ENCODE measurements at regions not wholly inside any gene's neighbourhood (a gene's known extent, or its start where the extent isn't known, plus 50 kb on each side); places are given as distances from the start of the nearest gene placed in this dataset.
A peak's percentile ranks its signal among the peaks of the same experiment; 100 is the strongest.

- Histone ChIP-seq H3K4me3 (ENCODE audit: low read depth, low read length, poor library complexity, severe bottlenecking) (no peak overlapping the region), H3K79me2 (ENCODE audit: insufficient read depth, low read depth, low read length) (no peaks in the 10 kb centered on the region), H3K27ac (ENCODE audit: low read depth, low read length, poor library complexity, severe bottlenecking) (no peak overlapping the region), H2AFZ (ENCODE audit: low read length) (no peak overlapping the region), H3K4me1 (ENCODE audit: insufficient read depth, low read length, poor library complexity, severe bottlenecking) (no peaks in the 10 kb centered on the region), H3K9me2 (ENCODE audit: insufficient read depth, low read length) (no peaks in the 10 kb centered on the region), H3K4me2 (ENCODE audit: low read length) (0 out of 2 replicates have a peak overlapping the region, but pooled peaks have one; percentile 34), H3K9me3 (ENCODE audit: low read length) (no peaks in the 10 kb centered on the region), H3K36me3 (ENCODE audit: insufficient read depth, low read length) (no peaks in the 10 kb centered on the region), H4K20me1 (ENCODE audit: insufficient read depth, low read length) (no peaks in the 10 kb centered on the region)
- no peak for TF ChIP-seq EZH2phosphoT487 (IDR thresholded peaks at IDR 0.05; ENCODE audit: borderline replicate concordance, low read depth, low read length)
- TF ChIP-seq, protein P1, sequence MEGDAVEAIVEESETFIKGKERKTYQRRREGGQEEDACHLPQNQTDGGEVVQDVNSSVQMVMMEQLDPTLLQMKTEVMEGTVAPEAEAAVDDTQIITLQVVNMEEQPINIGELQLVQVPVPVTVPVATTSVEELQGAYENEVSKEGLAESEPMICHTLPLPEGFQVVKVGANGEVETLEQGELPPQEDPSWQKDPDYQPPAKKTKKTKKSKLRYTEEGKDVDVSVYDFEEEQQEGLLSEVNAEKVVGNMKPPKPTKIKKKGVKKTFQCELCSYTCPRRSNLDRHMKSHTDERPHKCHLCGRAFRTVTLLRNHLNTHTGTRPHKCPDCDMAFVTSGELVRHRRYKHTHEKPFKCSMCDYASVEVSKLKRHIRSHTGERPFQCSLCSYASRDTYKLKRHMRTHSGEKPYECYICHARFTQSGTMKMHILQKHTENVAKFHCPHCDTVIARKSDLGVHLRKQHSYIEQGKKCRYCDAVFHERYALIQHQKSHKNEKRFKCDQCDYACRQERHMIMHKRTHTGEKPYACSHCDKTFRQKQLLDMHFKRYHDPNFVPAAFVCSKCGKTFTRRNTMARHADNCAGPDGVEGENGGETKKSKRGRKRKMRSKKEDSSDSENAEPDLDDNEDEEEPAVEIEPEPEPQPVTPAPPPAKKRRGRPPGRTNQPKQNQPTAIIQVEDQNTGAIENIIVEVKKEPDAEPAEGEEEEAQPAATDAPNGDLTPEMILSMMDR (conservative IDR thresholded peaks at IDR 0.05; ENCODE audit: low read length): no peak
- ChIA-PET POLR2A (interaction anchor here (0.6 kb wide), 1 partner anchor 396 kb away, joined by 4 read pairs; no protein-coding TSS in a partner anchor), CTCF (ENCODE audit: unreplicated experiment) (interaction anchor here (1.1 kb wide), 1 partner anchor 46 kb away, joined by 4 read pairs; no protein-coding TSS in a partner anchor)
- no TSS peak for BruUV-seq (replicated peaks)
- intact Hi-C loops (cut with micrococcal nuclease; ENCODE audit: unreplicated experiment): no loop called here
- no peak for DNase-seq (ENCODE audit: low spot score)
These were observed 230.9 kb downstream of the DUSP10 start for GRCh38 chr1:221510793-221511503.

GRCh38 chr1:221511797-221512196 is 230.1 kb downstream of the DUSP10 start:
- CTCF ChIA-PET (ENCODE audit: unreplicated experiment): no interaction called here
- no peak overlapping the region for H3K4me2 ChIP-seq (ENCODE audit: low read length)
- no peak for DNase-seq (ENCODE audit: low spot score)
- H3K4me1 ChIP-seq (ENCODE audit: insufficient read depth, low read length, poor library complexity, severe bottlenecking): no peaks in the 10 kb centered on the region
- no peak overlapping the region for H3K4me3 ChIP-seq (ENCODE audit: low read depth, low read length, poor library complexity, severe bottlenecking)
- H4K20me1 ChIP-seq (ENCODE audit: insufficient read depth, low read length): no peaks in the 10 kb centered on the region
- no peaks in the 10 kb centered on the region for H3K9me2 ChIP-seq (ENCODE audit: insufficient read depth, low read length)
- H3K36me3 ChIP-seq (ENCODE audit: insufficient read depth, low read length): no peaks in the 10 kb centered on the region
- BruUV-seq (replicated peaks): no TSS peak
- no peak overlapping the region for H3K27ac ChIP-seq (ENCODE audit: low read depth, low read length, poor library complexity, severe bottlenecking)
- intact Hi-C loops (cut with micrococcal nuclease; ENCODE audit: unreplicated experiment): no loop called here
- no peak for TF ChIP-seq EZH2phosphoT487 (IDR thresholded peaks at IDR 0.05; ENCODE audit: borderline replicate concordance, low read depth, low read length)
- TF ChIP-seq, protein P1 (conservative IDR thresholded peaks at IDR 0.05; ENCODE audit: low read length): no peak
- H3K9me3 ChIP-seq (ENCODE audit: low read length): no peaks in the 10 kb centered on the region
- POLR2A ChIA-PET: interaction anchor here (0.7 to 0.9 kb wide), 2 partner anchors 312 to 314 kb away, joined by 3 to 8 read pairs; no protein-coding TSS in a partner anchor
- no peak overlapping the region for H2AFZ ChIP-seq (ENCODE audit: low read length)
- H3K79me2 ChIP-seq (ENCODE audit: insufficient read depth, low read depth, low read length): no peaks in the 10 kb centered on the region

DNA sequence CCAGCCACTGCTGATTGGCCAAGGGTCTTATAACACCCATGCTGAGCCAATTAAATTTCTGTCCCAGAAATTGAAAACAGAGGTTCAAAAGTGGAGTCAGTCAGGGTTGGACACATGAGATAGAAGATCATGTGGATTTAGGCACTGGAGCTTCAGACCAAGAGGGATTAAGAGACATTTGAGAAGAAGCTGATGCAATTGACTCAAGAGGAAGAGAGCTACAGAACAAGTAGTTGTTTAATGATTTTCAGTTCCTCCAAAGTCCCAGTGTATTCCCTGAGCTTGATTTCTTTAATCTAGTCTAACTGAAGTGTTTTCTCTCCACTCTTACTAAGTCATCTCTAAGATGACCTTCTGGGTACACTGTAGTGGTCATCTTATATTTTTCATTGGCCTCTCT is 227.1 kb downstream of the DUSP10 start:
- Histone ChIP-seq H3K4me1 (ENCODE audit: insufficient read depth, low read length, poor library complexity, severe bottlenecking) (no peaks in the 10 kb centered on the region), H3K36me3 (ENCODE audit: insufficient read depth, low read length) (no peaks in the 10 kb centered on the region), H2AFZ (ENCODE audit: low read length) (no peak overlapping the region), H3K27ac (ENCODE audit: low read depth, low read length, poor library complexity, severe bottlenecking) (no peak overlapping the region), H3K4me2 (ENCODE audit: low read length) (no peak overlapping the region), H4K20me1 (ENCODE audit: insufficient read depth, low read length) (no peaks in the 10 kb centered on the region), H3K9me2 (ENCODE audit: insufficient read depth, low read length) (no peaks in the 10 kb centered on the region), H3K79me2 (ENCODE audit: insufficient read depth, low read depth, low read length) (no peaks in the 10 kb centered on the region), H3K4me3 (ENCODE audit: low read depth, low read length, poor library complexity, severe bottlenecking) (no peak overlapping the region), H3K9me3 (ENCODE audit: low read length) (no peaks in the 10 kb centered on the region)
- no peak for DNase-seq (ENCODE audit: low spot score)
- POLR2A ChIA-PET: no interaction called here
- CTCF ChIA-PET (ENCODE audit: unreplicated experiment): no interaction called here
- TF ChIP-seq, protein P1 (conservative IDR thresholded peaks at IDR 0.05; ENCODE audit: low read length): no peak
- no peak for TF ChIP-seq EZH2phosphoT487 (IDR thresholded peaks at IDR 0.05; ENCODE audit: borderline replicate concordance, low read depth, low read length)
- BruUV-seq (replicated peaks): no TSS peak
- intact Hi-C loops (cut with micrococcal nuclease; ENCODE audit: unreplicated experiment): no loop called here
